Right atrium auricular region (tissue), 2 donors: ENCODE measurements at regions not wholly inside any gene's neighbourhood (a gene's known extent, or its start where the extent isn't known, plus 50 kb on each side); places are given as distances from the start of the nearest gene placed in this dataset.

Source experiments
- DNase-seq: peaks from one replicate; pipeline ENCODE4 v3.0.0-alpha.2; 2019; ENCODE audit warnings: low spot score
- H3K27ac ChIP-seq, 2 donors: fragments of 200-600 bp; sonication (generic); 1 replicate in 1 of 2; 2 replicates in 1 of 2; pipeline ENCODE4 v1.5.1; 2016 to 2019
- H3K27me3 ChIP-seq, 2 donors: fragments of 200-600 bp; sonication (generic); one replicate each; pipeline versions ENCODE4 v1.5.1 to v1.6.0; 2017 to 2019
- H3K36me3 ChIP-seq: fragments of 200-600 bp; sonication (generic); one replicate; pipeline ENCODE4 v1.5.1; 2016
- H3K4me1 ChIP-seq, 2 donors: fragments of 200-600 bp; sonication (generic); one replicate each; pipeline versions ENCODE4 v1.5.1 to v1.6.0; 2017 to 2019
- H3K4me3 ChIP-seq, 2 donors: fragments of 200-600 bp; sonication (generic); 1 replicate in 1 of 2; 2 replicates in 1 of 2; pipeline ENCODE4 v1.5.1; 2017 to 2019; ENCODE audit warnings: mild to moderate bottlenecking in 1 of 2, moderate library complexity in 1 of 2
- H3K9me3 ChIP-seq, 2 donors: fragments of 200-600 bp; sonication (generic); one replicate each; pipeline ENCODE4 v1.5.1; 2019
- TF ChIP-seq, protein P1 (sequence below), 2 donors: fragments of 200-600 bp; sonication (generic); IDR thresholded peaks; one replicate each; pipeline ENCODE4 v1.5.1; 2019; ENCODE audit warnings: antibody characterized with exemption in 2 of 2

DNA sequence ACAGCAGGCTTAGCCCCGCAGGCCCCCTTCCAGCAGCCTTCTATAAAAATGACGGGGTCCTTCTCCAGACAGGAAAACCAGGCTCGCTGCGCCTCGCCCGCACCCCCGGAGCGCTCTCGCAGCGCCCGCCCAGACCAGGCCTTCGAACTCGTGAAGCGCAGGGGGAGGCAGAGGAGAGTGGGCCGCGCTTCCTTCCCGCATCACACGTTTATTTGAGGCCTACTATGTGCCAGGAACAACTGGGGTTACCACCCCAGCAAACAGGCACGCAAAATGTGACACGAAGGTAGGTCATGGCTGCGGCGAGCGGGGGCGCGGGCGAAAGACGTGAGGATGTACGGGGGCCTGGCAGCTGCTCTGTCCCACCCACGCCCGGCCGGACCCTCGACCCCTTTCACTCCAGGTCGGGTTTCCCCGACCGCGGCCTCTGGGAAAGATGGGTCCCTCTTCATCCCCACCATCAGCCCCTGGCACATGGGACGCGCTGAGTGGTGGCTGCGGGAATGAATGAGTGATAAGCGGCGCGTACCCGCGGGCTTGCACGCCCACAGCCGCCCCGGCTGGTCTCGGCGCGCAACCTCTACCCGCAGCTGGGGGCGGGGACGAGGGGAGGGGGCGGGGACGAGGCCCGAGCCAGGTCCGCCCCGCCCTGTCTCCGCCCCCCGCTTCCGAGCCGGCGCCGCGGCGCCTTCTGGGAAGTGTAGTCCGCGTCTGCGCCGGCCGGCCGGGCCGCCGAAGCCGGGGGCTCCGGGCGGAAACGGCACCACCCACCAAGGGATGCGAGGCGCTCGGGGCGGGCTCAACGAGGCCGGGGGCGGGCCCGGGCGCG is 59.1 kb downstream of the ZNF467 start:
- Histone ChIP-seq H3K4me3 (peak overlapping the region; percentile 72 to 76), H3K36me3 (no peaks in the 10 kb centered on the region), H3K27me3 (no peaks in the 10 kb centered on the region), H3K4me1 (peaks cover 0 to 45% of the 10 kb centered on the region in 2 donors), H3K27ac (peak overlapping the region; percentile 42 to 94), H3K9me3 (peaks cover 8 to 28% of the 10 kb centered on the region in 2 donors)
- peak; percentile 86 for DNase-seq
- TF ChIP-seq, protein P1, sequence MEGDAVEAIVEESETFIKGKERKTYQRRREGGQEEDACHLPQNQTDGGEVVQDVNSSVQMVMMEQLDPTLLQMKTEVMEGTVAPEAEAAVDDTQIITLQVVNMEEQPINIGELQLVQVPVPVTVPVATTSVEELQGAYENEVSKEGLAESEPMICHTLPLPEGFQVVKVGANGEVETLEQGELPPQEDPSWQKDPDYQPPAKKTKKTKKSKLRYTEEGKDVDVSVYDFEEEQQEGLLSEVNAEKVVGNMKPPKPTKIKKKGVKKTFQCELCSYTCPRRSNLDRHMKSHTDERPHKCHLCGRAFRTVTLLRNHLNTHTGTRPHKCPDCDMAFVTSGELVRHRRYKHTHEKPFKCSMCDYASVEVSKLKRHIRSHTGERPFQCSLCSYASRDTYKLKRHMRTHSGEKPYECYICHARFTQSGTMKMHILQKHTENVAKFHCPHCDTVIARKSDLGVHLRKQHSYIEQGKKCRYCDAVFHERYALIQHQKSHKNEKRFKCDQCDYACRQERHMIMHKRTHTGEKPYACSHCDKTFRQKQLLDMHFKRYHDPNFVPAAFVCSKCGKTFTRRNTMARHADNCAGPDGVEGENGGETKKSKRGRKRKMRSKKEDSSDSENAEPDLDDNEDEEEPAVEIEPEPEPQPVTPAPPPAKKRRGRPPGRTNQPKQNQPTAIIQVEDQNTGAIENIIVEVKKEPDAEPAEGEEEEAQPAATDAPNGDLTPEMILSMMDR (IDR thresholded peaks at IDR 0.05) = peak in 1 of 2 donors; percentile 36

DNA sequence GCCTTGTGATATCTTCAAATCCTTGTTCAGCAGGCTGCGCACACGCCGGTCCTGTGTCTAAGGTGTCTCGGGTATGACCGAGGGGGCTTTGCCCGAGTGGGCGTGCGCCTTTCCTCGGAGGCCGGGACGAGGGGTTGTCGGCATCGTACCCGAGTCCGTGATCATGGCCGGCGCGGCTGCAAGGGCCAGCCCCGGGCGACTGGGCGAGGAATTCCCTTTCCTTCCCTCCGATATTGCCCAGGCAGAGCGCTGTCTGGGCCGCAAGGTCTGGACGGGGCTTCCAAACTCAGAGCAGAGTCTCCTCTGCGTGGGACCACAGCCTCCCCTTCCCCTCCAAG is 59.7 kb downstream of the ZNF467 start:
- TF ChIP-seq, protein P1 (IDR thresholded peaks at IDR 0.05) = no peak
- peak overlapping the region in 1 of 2 donors; percentile 76 for H3K4me3 ChIP-seq
- no peak overlapping the region for H3K27ac ChIP-seq
- no peaks in the 10 kb centered on the region for H3K27me3 ChIP-seq
- no peak for DNase-seq
- H3K36me3 ChIP-seq = no peaks in the 10 kb centered on the region
- peaks cover 0 to 39% of the 10 kb centered on the region in 2 donors for H3K4me1 ChIP-seq
- H3K9me3 ChIP-seq = peaks cover 8 to 31% of the 10 kb centered on the region in 2 donors

DNA sequence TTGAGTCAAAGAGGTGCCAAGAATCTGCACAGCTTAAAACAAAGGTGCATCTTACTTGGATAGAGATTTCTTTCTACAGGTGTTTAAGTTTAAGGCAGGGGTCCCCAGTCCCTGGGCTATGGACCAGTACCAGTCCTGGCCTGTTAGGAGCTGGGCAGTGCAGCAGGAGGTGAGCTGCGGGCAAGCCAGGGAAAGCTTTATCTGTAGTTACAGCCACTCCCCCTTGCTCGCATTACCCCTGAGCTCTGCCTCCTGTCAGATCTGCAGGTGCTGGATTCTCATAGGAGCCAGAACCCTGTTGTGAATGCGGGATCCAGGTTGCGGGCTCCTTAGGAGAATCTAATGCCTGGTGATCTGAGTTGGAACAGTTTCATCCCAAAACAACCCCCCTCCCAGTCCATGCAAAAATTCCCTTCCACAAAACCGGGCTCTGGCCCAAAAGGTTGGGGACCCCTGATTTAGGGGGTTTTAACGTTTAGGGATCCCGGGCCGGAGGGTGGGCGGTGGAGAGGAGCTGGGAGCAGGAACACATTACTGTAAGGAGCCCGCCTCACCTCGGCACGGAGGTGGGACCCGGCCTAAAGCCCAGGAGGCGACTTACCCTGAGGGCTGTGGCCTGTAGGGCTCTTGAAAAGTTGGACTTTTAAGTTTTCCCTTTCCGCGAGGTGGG is 60.2 kb downstream of the ZNF467 start:
- Histone ChIP-seq H3K27me3 (no peaks in the 10 kb centered on the region), H3K27ac (no peak overlapping the region), H3K4me1 (peaks cover 0 to 38% of the 10 kb centered on the region in 2 donors), H3K4me3 (no peak overlapping the region), H3K9me3 (peaks cover 8 to 31% of the 10 kb centered on the region in 2 donors), H3K36me3 (no peaks in the 10 kb centered on the region)
- TF ChIP-seq, protein P1 (IDR thresholded peaks at IDR 0.05) = no peak
- DNase-seq = no peak

DNA sequence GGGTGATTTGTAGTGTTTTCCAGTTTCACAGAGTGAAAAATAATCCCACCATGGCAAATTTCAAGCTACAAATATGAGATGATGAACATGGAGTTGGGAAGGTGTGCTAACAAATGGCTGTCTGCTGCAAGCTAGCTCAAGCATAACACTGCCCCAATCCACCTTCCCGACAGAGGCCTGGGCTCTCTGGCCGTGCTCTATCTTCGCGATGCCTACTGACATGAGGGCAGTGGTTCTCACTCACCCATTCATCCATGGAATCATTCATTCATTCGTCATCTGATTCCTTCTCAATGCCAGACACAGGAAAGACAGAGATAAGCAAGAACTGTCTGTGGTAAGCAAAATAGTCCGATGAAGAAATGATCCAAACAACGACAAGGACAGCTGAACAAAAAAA is 65.4 kb downstream of the ZNF467 start:
- no peak for DNase-seq

DNA sequence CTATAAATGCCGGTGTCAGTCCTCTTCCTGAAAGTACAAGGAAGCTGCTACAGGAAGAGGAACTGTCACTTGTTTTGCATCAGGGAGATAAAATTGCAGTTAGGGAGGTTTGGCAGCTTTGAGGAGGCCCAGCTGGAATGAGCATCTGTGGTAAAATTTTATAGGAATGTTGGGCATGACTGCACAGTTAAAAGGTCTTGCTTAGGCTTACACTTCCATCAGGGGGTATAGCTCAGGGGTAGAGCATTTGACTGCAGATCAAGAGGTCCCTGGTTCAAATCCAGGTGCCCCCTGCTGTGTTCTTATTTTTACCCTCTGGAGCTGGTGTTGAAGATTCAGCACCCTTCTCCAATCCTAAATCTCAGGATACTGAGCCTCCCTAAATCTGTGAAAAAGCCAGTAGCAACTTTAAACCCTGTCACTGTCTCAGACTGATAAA is 65.9 kb downstream of the ZNF467 start:
- Histone ChIP-seq H3K27ac (no peak overlapping the region), H3K4me1 (no peaks in the 10 kb centered on the region), H3K4me3 (no peak overlapping the region), H3K27me3 (no peaks in the 10 kb centered on the region), H3K9me3 (peaks cover 8 to 31% of the 10 kb centered on the region in 2 donors), H3K36me3 (no peaks in the 10 kb centered on the region)
- DNase-seq = no peak
- TF ChIP-seq, protein P1 (IDR thresholded peaks at IDR 0.05) = no peak

More for the DNA sequence above, 65.4 kb downstream of the ZNF467 start:
- Histone ChIP-seq H3K27me3 (no peaks in the 10 kb centered on the region), H3K4me3 (no peak overlapping the region), H3K27ac (no peak overlapping the region), H3K9me3 (peaks cover 8 to 31% of the 10 kb centered on the region in 2 donors), H3K36me3 (no peaks in the 10 kb centered on the region), H3K4me1 (no peaks in the 10 kb centered on the region)
- TF ChIP-seq, protein P1 (IDR thresholded peaks at IDR 0.05) = no peak
